ENCODE measurements at regions not wholly inside any gene's neighbourhood (a gene's known extent, or its start where the extent isn't known, plus 50 kb on each side); places are given as distances from the start of the nearest gene placed in this dataset.

DNA sequence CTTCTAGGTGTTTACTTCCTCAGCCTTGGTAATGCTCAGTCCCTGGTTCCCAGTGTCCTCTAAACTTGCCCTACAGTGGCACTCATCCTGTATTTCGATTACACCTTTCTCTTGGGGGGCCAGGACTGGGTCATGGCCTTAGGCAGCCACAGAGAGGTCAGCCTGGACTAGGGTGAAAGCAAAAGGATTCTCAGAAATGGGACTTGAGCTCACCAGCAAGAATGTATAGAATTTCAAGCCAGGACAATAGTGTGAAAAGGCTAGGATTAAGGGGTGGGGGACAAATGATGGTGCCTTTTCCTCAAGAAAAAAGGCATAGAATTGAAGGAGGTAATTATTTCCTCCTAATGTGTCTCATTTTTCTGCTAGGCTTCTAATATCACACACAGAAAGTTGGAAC is 166.8 kb upstream of the RUNX1 start:
- no peak for FAIRE-seq

GRCh38 chr21:35212393-35213127 is 163.5 kb upstream of the RUNX1 start:
- DNase-seq (ENCODE audit: low spot score) (no peak), FAIRE-seq (no peak)

More for the DNA sequence above, 166.8 kb upstream of the RUNX1 start:
- no peak for DNase-seq (ENCODE audit: low spot score)

DNA sequence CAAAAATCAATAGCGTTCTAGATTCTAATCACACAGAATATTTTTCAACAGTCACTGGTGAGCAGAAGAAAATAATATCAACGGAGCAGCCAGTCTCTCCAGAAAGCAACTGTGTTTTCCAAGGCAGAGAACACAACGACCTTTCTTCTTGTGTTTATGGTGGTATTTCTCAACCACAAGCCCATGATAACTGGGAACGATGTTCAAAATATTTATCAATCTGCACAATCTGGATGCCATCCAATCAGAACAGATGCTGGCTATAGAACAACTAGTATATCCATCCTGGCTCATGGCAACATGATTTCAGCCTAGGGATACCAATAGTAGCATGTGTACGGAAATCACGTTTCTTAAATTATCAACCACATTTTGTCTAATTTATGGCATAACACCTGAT is 162.7 kb upstream of the RUNX1 start:
- no peak for FAIRE-seq
- no peak for DNase-seq (ENCODE audit: low spot score)

DNA sequence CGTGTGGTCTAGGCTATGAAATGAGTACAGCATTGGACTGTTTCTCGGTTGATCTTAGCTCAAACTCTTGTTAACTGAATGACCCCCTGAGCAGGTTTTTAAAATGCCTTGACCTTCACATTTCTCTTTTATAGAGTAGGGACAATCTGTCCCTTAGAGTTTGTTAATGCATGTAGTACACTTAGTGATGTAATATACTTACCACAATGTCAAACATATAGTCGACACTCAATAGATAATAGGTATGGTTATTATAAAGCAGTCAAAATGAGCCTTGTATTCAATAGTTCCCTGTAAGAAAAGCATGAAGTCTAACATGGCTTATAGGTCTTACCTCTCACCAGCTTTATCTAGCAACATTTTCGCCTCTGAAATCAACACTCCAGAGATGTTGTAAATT is 161.0 kb upstream of the RUNX1 start:
- FAIRE-seq = no peak
- no peak for DNase-seq (ENCODE audit: low spot score)

GRCh38 chr21:35208810-35209517 is 159.9 kb upstream of the RUNX1 start:
- FAIRE-seq (no peak), DNase-seq (ENCODE audit: low spot score) (no peak)

DNA sequence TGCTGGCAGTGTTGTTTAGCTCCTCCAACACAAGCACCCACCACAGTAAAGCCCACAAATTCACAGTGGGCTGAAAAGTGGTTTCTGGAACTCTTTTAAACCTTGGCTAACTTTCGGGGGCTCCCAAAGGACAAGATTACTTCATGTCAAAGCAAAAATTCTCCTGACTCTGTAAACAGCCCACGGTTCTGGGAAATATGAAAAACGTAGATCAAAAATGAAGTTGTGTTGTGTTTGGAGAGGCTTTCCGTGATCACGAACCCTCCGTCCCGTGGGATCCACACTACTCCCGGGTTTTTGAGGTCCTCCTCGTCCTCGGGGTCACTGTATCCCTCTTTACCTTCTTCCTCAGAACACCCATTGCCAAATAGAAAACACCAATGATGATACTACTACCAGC is 159.0 kb upstream of the RUNX1 start:
- no peak for FAIRE-seq

DNA sequence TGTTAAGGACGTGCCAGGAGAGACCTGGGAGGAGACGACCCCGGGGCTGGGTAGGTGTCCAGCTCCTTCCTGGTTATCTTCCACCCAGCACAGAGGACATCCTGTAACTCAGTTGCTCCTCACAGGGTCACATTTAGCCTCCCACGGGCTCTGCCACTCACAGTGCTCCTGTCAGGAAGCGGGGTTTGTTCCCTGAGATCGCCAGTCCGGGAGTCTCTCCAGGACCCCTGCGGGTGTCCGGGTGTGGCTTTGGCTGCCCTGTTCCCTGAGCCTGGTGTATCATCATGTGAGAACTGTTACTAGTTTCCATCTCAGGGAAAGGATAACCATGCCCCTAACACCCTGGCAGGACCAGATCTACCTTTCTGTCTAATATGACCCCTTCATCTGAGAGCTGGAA is 158.2 kb upstream of the RUNX1 start:
- DNase-seq (ENCODE audit: low spot score) = no peak
- FAIRE-seq = no peak

More for the DNA sequence above, 159.0 kb upstream of the RUNX1 start:
- DNase-seq (ENCODE audit: low spot score) = no peak

- FAIRE-seq (no peak), DNase-seq (ENCODE audit: low spot score) (no peak)
These were observed 157.3 kb upstream of the RUNX1 start for GRCh38 chr21:35206141-35207125.

GRCh38 chr21:35204850-35205541 is 155.9 kb upstream of the RUNX1 start:
- FAIRE-seq (no peak), DNase-seq (ENCODE audit: low spot score) (no peak)

GRCh38 chr21:35204125-35204524 is 155.0 kb upstream of the RUNX1 start:
- FAIRE-seq (no peak), DNase-seq (ENCODE audit: low spot score) (no peak)

DNA sequence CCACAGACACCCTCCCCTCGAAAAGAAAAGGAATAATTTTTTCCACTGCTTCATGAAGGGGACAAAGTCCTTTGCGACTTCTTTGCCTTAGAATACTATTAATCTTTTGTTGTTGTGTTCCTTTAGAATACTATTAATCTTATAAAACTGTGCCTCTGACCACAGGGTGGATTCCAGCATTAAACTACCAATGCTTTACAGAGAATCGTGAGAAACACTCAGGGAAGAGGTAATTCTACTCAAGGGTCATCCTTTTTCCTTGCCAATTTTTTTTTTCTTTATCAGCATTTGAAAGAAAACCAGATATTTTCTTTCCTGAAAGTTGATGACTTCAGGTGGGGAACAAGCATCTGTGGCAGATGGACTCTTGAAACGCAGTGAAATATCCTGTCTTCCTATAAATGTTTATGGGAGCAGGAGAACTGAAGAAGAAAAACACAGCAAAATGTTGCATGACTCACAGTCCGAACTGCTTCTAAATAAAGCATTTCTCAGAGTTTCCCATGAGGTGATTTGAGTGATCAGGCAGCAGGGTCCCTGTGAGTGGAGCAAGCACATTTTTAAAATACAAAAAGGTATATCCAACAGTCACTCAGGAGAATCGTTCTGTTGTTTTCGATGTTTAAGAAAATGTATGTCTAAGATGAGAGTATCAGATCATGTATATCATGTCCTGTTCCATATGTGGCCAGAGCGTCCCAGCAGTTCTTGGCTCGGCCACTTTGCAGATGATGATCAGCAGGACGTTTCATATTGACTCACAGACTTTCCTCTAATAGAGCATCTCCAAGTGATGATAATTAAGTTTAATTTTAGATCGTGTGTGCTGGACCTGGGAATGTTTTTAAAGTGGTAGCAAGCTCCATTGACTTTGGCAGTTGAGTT is 154.2 kb upstream of the RUNX1 start:
- FAIRE-seq = no peak
- no peak for DNase-seq (ENCODE audit: low spot score)

DNA sequence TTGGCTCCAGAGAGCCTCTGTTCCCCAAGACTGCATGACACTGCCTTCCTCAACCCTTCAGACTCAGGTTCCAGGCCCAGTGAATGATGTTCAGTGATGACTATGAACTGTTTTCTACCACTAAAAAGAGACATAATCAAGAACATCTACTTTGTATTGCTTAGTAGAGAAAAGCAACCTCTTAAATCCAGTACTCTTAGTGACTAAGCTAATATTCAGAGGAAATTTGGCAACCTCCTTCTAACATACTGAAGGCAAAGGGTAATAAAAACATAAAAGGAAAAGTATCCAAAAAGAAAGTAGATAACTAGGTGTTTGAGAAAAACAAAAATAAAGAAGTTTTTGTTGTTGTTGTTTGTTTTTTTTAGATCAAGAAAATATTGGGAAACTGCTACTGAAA is 153.3 kb upstream of the RUNX1 start:
- no peak for DNase-seq (ENCODE audit: low spot score)
- no peak for FAIRE-seq

DNA sequence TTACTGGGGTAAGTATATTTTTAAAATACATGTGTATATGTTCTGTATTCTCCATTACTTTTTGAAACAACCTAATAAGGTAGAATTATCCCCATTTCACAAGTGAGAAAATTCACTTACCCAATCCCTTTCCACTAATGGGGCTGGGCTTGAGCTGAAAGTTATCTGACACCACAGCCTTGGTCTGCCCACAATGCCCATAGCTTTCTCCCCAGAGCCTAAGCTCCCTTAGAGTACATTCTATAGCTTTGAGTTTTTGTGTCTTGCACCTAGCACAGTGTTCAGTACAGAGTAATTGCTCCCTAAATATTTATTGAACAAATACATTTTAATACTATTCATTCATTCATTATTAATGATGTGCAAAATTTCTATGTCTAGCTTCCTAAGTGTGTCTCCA is 152.7 kb upstream of the RUNX1 start:
- FAIRE-seq (no peak), DNase-seq (ENCODE audit: low spot score) (no peak)

DNA sequence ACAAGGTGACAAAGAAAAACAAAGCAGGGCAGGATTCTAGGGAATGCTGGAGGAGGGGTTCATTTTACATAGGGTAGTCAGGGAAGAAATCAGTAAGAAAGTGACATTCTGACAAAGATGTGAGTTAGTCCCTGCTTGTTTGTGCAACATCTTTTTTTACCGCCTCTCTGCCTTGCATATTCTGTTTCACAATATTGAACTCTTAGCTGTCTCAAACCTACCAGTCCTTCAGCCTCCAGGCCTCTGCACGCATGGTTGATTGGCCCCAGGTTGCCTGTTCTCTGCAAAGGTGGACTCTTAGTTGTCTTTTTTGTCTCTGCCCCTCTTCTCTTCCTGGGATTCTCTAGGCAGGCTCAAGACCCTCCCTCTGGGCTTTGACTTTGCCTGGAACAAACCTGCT is 152.2 kb upstream of the RUNX1 start:
- no peak for DNase-seq (ENCODE audit: low spot score)
- no peak for FAIRE-seq

- no peak for DNase-seq (ENCODE audit: low spot score)
- no peak for FAIRE-seq
These were observed 150.6 kb upstream of the RUNX1 start for GRCh38 chr21:35199733-35200015.

- peak; percentile 42 for FAIRE-seq
- DNase-seq (ENCODE audit: low spot score) = no peak
These were observed 150.1 kb upstream of the RUNX1 start for GRCh38 chr21:35198982-35199732.

DNA sequence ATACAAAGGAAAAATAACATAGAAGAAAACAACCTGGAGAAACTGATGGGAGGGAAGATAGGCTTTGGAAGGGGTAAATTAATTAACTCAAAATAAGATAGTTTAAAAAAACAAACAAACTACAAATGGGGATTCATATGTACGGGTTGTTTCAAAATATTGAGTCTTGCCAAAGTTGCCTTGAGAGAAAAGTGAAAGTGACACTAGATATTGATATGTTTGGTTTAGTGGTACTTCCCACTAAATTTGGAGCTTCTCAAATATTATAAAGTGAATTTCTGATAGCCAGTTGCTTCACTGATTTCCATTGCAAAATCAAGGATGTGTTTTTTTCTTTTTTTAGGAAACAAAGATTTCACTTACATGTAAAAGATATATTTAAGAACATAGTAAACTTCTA is 149.5 kb upstream of the RUNX1 start:
- no peak for FAIRE-seq
- DNase-seq (ENCODE audit: low spot score) = no peak

DNA sequence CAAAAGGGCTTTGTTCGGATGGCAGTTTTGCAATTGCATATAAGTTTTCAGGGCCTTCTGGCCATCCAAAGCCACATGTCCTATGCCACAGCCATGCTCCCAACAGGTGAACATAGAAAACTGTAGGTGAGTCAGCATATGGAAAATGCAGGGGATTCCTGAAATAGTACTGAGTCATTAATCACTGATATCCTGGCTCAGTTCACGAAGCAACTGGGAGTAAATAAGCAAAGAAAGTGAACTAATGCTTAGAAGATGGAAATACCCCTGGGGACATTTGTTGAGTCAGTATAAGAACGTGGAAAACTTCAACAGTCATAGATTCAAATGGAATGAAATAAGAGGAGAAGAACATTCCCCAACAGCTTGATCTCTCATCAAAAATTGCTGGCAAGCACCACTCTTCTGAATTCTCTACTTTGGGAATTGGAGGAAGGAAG is 148.9 kb upstream of the RUNX1 start:
- DNase-seq (ENCODE audit: low spot score) (peak; percentile 47), FAIRE-seq (no peak)

- FAIRE-seq = no peak
- no peak for DNase-seq (ENCODE audit: low spot score)
These were observed 148.1 kb upstream of the RUNX1 start for GRCh38 chr21:35197191-35197590.

- DNase-seq (ENCODE audit: low spot score) (no peak), FAIRE-seq (no peak)
These were observed 147.0 kb upstream of the RUNX1 start for GRCh38 chr21:35196128-35196527.

All from urothelium cell line (cell line).